Fibroblast of skin of back (primary cell): ENCODE measurements at regions not wholly inside any gene's neighbourhood (a gene's known extent, or its start where the extent isn't known, plus 50 kb on each side); places are given as distances from the start of the nearest gene placed in this dataset.

Experiments
- DNase-seq: peaks from one replicate; pipeline ENCODE4 v3.0.0-alpha.2; 2013

DNA sequence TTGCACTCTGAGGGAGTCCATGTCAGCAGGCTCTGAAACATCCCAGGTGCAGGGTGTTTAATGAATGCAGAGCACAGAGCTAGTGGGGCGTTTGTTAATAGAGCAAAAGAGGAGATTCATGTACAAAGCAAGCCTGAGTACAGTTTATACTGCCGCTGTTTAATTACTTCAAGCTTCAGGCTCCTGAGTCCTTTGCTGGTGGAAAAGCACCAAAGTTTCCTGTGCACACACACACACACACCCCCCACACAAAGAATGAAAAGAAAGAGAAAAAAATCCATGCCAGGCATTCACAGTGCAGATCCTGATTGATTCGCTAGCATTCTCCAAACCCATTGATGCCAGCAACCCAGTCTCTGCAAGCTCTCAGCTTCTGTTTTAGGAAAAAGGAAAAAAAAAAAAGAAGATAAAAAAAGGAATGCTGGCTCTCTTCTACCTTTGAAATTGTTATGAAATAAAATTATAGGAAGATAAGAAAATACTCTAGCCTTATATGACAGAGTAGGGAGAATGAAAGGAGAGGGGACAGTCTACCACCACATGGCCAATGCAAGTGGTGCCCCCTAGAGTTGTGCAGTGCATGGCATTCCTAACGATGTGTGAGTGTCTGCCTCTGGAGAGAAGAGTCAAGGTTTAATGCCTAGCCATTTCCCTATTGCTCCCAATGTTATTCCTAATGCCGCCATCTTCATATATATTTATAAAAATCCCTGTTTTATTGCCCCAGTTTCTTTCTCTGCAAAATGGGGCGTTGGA lies 216.5 kb downstream of the TMEM114 start:
- DNase-seq, result no peak

DNA sequence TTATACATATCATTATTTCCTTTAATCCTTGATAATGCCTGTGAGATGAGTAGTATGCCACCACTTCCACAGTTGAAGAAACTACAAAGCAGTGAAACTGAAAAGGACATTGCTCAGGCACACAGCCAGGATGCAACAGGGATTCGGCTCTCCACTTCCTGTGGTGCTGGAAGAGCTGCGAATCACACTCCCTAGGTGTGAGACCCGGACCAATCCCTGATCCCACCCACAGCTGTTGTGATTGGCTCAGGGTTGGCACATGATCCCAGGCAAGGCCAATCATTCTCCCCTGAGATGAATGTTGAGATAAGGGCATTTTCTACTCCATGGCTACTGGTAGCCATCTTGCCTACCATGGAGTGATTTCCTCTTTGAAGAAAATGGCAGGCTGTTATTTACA lies 218.2 kb downstream of the TMEM114 start:
- no peak for DNase-seq

DNA sequence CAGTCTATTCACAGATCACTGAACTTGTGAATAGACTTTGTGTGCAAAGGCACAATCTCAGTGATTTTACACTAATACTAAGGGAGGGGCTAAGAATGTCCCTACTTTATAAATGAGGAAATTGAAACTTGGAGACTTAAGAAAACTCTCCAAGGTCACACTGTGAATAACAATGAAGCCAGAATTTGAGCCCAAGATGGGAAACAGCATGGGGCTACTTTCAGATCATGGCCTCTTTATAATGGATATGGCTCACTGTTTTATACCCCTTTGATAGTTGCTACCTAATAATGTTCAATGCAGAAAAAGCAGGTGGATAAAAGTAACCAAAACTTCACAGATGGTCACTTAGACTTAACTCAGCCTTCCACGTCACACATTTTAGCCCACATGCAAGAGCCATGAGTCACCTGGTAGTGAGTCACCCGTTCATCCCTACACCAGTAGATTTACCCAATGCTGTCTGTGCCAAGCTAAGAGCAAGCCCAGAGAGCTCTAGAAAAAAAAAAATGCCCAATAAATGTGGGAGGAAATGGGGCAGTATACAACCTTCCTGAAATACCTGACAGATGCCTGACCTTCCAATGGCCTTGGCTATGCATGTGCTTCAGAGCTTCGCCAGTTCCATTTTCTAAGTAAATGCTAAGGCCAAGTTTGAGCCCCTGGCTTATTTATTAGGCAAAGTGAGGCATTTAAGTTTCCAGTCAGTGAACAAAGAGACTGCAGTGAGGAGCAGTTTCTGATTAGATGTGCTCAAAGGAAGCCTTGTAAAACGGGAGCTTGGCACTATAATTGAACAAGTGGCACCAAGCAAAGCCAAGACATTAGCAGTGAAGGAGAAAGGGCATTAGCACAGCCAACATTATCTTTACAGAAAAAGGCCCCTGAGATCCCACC lies 219.7 kb downstream of the TMEM114 start:
- peak; percentile 11 for DNase-seq

DNA sequence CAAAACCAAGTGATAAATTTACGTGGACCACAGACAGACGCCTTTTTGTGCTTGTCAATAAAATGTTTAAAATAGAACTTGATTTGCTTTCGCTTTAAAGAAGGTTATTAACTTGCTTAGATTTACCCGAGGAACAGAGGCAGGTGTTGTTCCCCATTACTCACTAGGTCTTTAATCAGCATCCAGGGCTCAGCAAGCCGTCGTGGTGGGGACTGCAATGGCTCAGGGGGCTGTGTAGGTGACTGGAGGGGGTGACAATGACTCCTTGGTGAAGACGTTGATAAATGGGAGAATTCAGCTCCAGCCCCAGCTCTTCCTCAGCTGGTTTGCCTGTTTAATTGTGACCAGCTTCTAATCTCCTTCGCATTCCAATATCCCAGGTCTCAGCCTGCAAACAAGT lies 231.4 kb downstream of the TMEM114 start:
- no peak for DNase-seq

DNA sequence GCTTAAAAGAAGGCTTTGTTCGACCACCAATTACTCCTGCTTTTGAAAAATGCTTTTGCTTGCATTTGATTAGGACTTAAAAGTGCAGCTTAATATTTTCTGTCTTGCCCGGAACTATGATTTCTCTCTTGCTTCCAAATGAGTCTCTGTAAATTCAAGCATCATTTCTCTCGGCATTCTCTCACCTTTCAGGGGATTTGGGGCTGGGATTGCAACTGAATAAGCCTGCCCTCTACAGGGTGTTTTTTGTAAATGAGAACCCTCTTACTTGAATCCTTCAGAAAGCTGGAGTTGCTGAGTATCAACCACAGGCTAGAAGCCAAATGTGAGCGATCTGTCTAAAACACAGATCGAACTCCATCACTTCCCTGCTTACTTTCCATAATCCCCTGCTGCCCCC lies 234.6 kb downstream of the TMEM114 start:
- DNase-seq, result no peak

DNA sequence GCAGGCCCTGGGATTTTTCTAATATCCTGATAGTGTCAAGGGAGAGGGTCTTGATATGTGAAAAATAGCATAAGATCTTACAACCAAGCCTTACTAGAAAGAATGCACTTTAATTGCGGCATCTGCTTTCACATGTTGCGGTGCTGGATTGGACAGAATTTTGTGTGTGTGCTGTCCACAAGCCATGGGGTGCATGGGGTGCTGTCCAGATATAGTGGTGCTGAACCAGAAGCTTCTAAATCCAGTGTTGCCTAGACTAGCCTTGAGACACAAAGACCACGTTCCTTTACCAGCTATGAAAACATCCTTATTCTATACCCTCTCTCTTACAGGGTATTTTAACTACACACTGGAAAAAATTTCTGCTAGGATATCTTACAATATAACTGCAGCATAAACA lies 244.0 kb downstream of the TMEM114 start:
- DNase-seq, result peak; percentile 3

DNA sequence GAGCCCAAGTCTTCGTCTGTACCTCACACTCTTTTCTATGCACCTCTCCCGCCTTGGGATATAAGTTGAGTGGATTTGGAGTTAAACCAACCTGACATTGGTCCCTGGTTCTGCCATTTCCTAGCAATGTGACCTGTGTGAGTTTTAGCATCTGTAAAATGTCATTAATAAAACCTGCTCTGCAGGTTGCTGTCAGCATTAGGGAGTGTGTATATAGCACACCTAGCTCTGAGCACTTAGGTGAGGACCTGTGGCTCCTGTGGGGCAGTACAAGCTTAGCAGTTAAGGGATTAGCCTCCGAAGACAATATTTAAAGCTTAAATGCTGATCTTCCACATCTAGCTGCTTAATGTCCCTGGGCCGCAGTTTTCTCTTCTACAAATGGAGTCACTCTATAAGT lies 248.0 kb downstream of the TMEM114 start:
- DNase-seq, result no peak

DNA sequence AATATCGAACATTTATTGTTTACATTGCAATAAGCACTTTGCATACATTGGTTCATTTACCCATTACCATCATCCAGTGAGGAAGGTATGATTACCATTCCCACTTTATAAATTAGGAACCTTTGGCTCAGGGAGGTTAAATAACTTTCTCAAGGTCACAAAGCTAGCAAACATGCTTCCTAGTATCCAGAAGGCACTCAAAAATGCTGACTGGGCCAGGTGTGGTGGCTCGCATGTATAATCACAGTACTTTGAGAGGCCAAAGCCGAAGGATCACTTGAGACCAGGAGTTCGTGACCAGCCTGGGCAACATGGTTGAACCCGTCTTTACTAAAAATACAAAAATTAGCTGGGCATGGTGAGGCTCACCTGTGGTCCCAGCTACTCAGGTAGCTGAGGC lies 259.6 kb downstream of the TMEM114 start:
- DNase-seq, result no peak

DNA sequence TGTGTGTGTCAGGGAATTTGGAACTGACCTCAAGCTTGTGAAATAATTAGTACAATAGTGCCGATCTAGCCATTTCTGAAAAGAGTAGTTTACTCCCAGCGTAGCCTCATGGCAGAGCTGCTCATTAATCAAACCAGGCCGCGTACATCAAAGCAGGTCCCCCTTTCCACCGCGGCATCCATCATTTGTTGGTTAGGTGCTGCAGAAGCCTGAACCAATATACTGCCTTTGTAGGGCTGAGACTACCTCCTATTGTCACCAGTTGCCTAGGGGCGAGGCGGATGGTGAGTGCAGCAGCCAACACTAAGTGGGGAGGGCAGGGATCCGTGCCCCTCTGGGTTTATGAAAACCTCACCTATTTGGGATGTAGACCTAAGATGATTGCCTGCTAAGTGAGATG lies 264.1 kb downstream of the TMEM114 start:
- DNase-seq, result no peak

DNA sequence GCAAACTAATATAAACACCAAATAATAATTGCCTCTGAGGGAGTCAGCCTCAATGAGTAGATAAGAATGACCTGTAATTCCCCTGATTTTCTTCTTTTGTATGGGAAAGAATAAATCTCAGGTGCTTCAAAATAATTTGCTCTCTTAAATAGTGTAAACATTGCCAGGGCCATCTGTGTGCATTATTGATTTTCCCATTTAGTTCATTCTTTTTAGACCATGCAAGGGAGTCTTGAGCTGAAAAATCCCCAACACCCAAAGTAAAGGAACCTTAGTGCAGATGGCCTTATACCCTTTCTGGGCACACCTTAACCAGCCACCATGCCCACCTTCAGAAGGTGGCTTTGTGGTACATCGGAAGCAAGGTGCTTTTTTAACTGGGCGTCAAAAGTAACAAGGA lies 267.2 kb downstream of the TMEM114 start:
- no peak for DNase-seq

DNA sequence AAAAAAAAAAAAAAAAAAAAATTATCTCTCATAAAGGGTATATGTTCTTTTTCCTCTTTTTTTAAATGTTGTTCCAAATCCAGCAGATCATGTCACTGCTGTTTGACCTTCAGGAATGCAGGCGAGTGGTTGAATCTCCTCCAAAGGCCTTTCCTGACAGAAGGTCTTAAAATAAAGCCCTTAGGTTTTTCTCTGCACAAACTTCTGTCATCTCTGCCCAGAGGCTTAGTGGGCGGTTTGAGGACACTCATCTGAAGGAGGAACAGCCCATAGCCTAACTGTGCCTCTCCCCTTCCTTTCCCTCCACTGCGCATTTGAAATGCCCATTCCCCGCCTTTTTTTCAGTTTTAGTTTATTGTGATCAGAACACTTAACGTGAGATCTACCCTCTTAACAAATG lies 270.2 kb downstream of the TMEM114 start:
- no peak for DNase-seq

DNA sequence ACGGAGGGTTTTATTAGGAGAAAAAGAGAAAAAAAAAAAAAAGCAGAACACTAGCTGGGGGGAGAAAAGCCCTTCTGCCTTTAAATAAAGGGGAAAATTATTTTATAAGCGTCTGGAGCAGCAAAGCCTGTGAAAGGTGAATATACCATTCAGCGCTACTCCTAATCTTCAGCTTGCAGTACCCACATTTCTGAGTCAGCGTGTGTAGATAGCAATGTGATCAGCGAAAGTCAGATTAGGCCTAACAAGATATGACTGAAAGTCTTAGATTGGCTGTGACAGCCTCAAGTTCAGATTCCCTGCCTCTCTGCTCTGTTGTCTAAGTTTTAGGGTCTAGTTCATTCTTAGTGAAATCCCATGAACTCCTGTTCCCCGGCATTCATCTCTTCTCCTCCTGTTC lies 279.5 kb downstream of the TMEM114 start:
- DNase-seq, result no peak

DNA sequence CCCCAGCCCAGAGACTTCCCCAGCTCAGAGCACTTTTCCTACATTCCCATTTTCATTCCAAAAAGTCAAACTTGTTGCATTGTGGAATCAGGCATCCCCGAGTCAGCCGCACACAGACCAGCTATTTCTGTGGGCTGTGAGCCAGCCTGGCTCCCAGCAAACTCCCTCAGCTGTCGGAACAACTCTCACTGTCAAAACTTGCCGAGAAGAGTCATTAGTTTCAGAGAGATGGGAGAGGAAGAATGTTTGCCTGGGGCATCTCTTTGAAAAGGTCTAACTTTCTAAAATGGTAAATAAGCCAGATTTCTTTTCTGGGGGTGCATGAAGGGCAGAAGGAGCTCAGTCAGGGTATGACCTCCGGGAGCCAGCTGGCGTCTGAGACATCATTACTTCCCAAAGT lies 280.0 kb downstream of the TMEM114 start:
- DNase-seq, result no peak

DNA sequence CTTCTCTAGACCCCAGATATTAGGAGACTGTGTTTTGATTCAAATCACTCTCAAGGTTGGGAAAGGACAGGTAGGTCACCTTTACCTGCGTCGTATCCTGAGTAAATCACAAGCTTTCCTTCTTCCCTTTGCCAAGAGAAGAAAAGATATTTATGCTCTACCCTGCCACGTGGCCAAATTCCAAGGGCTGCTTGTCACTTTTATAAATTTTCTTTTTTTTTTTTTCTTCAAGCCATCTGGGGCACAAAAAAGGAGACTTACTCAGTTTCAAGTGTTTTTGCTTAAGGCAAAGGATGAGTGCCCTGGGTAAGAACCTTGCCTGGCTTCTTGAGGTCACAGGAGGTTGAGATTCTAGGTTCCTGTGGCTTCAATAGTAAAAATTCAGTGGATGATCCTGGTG lies 285.1 kb downstream of the TMEM114 start:
- no peak for DNase-seq

DNA sequence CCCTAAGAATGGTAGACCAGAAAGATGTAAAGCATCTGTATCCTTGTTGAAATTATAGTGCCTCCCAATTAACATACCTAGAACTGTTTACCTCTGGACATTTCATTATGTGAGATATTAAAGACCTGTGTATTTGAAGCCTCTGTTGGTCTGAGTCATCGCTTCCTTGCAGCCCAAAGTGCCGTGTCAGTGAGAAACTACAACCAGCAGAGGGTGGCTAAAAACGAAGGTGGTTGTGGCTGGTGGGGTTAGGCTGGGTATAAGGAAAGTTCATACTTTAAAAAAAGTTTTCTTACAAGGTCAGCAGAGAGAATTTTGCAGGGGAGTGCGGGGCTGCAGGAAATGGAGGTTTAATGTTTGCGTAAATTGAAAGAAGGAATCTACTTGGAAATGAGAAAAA lies 290.7 kb downstream of the TMEM114 start:
- DNase-seq, result no peak

DNA sequence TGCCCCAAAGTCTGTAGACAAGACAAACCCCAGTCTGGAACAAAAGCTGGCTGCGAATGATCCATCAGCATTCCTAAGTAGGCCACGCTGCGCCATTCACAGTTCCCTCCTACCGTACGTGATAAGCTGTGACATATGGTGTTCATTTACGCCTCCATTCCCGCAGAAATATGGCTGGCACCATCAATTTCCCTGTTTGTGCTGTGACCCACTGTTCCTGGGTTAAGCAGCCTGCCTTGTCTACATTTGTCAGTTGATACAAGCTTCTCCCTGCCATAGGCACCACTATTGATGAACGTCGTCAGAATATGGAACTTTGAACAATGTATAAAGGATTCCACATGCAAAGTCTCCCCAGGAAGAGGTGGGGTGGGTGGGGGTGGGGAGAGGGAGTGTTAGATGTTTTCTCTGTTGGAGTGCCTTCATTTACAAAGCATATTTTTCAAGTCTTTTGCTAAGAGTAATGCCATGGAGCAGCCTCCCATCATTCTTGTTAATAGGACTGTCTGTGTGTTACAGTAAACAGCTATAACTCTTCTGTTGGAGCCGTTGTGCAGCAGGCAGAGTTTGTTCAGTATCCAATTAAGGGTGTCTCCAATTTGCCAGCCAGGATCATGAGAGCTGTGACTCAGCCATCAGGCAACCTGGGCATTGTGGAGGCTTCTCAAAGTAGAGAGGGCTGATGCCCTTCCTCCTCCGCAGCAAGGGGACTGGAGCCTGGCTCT lies 294.6 kb downstream of the TMEM114 start:
- DNase-seq, result no peak

DNA sequence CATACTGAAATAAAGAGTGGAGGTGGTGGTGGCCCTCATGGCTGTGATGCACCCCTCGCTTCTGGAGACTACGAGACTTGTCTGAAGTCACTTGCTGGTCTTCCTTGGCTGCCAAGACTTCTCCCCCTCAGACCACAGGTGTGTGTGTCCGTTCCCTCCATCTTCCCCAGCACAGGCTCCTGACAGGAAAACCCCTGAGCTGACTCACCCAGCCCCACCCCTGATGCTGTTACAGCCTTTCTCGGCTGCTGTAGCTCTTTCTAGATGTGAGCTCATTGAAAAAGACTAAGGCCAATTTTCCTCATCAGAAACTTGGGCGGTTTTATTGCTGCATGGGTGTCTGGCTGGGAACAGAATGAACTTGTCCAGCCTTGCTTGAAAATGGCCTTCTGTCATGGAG lies 296.9 kb downstream of the TMEM114 start:
- DNase-seq, result no peak

DNA sequence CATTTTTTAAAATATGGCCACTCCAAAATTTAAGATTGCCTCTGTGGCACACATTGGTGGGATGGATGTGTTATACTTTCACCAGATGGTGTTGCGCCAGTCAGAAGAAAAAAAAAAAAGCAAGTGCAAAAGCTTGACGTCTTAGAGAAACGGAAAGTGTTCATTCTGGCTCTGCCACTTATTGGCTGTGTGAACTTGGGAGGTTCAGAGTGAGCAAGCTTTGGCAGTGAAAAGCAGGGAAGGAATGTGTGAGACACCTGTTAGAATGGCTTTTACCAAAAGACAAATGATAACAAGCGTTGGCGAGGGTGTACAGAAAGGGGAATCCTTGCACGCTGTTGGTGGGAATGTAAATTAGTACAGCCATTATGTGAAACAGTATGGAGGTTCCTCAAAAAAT lies 298.0 kb downstream of the TMEM114 start:
- DNase-seq, result no peak

DNA sequence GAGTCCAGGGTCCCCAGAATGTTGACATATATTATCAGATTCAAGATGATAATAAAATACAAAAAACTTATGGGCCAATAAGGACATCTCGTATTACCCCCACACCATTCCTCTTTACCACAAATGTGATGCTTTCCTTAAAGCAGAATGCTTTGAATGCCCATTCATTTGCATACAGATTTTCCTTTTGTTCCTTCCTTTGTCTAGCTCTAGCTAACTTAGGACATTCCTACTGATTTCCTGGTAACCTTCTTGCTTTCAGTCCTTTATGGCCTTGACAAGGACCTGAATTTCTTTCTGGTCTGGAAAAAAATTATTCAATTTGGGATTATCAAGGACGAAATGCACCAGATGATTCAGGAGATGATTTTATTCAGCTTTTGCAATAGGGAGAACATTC lies 304.0 kb downstream of the TMEM114 start:
- no peak for DNase-seq

DNA sequence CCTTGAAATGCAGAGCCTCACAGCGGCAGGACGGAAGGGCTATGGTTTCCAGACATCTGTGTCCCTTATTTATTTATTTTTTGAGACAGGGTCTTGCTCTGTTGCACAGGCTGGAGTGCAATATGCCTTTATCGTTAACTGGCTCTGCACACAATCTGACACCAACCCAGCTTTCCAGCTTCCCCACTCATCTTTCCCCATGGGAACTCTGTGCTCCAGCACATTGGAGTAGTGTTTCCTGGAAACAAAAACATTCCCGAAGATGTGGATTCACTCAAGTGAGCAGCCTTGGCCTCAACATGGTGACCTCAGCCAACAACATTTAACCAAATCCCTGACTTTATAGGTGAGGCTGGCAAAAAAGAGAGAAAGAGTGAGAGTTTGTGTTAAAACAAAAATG lies 307.1 kb downstream of the TMEM114 start:
- DNase-seq, result no peak

DNA sequence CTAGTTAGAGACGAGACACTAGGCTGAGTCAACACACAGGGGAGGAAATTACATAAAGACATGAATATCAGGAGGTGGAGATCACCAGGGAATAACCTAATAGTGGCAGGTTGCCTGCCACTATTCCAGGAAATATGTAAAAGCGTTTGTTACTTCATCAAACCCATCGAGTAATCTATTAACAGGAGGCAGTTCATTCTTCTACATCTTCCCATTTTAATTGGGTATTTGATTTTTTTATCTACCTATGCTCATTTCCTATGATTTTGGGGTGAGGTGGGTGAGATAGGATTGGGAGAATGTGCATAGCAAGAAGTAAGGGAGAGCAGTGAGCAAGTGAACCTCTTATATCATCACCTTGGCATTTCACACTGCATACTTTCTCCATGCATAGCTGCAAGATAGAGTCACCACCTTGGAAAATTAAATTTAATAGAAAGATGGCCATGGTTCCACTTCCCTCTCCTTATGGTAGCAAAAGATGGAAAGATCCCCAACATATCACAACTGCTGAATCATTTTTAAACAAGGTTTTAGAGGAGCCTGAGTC lies 312.2 kb downstream of the TMEM114 start:
- no peak for DNase-seq

DNA sequence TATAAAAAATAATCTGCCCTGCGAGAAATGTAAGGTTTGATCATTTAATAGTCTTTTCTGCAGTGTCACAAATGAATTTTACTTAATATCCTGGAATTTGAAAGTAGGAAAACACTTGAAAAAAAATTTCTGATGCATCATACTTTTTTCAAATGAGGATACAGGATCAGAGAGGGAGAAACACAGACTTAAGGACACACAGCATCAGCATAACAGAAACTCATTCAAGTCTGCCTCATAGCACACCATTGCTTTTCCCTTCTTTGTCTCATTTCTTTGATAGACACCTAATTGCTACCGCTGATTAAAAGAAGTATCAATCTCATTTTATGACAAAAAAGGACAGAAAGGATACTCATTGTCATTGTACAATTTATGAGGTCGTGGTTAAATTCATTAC lies 319.0 kb downstream of the TMEM114 start:
- no peak for DNase-seq

DNA sequence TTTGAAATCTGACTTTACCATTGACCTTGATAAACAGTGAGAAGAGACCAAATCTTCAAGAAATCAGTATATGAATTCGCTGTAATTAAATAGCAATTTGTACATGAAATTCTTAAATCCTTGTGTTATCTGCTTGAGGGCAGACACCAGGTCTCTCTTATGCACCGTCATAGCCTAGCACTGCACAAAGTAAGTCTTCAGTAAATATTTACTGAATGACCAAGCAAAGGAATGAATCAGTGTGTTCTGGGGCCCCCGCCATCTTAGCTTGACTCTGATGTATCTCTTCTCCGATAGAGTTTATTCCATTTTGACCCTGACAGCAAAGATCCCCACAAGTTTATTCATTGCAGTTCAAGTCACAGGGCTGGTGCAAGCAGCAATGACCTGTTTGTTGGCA lies 328.0 kb downstream of the TMEM114 start:
- no peak for DNase-seq
